ENCODE measurements at regions not wholly inside any gene's neighbourhood (a gene's known extent, or its start where the extent isn't known, plus 50 kb on each side); places are given as distances from the start of the nearest gene placed in this dataset.
A peak's percentile ranks its signal among the peaks of the same experiment; 100 is the strongest.

- no peaks in the 10 kb centered on the region for H3K36me3 ChIP-seq
- H3K4me3 ChIP-seq = no peak overlapping the region
- H3K27me3 ChIP-seq = no peaks in the 10 kb centered on the region
- peaks cover 7% of the 10 kb centered on the region for H3K4me1 ChIP-seq (ENCODE audit: low read depth)
- DNase-seq (ENCODE audit: low read depth in 1 of 2, low spot score in 1 of 2) = no peak
- H3K9me3 ChIP-seq (ENCODE audit: low read depth) = no peaks in the 10 kb centered on the region
- no peak overlapping the region for H3K27ac ChIP-seq
- no peak for TF ChIP-seq CTCF (IDR thresholded peaks at IDR 0.05; ENCODE audit: low read depth, low read length)
These were observed 359.1 kb upstream of the SEMA3A start for GRCh38 chr7:84553711-84554110.

GRCh38 chr7:84549409-84549808, 354.8 kb upstream of the SEMA3A start:
- no peaks in the 10 kb centered on the region for H3K27me3 ChIP-seq
- DNase-seq (ENCODE audit: low read depth in 1 of 2, low spot score in 1 of 2) = peak in 1 of 2 donors; percentile 3
- no peak for TF ChIP-seq CTCF (IDR thresholded peaks at IDR 0.05; ENCODE audit: low read depth, low read length)

GRCh38 chr7:84548366-84549365, 354.1 kb upstream of the SEMA3A start:
- H3K9me3 ChIP-seq (ENCODE audit: low read depth) = no peaks in the 10 kb centered on the region
- no peak overlapping the region for H3K4me3 ChIP-seq
- H3K4me1 ChIP-seq (ENCODE audit: low read depth) = peaks cover 10% of the 10 kb centered on the region
- H3K27me3 ChIP-seq = no peaks in the 10 kb centered on the region
- H3K27ac ChIP-seq = no peak overlapping the region
- no peaks in the 10 kb centered on the region for H3K36me3 ChIP-seq
- peak; percentile 25 to 48 for DNase-seq (ENCODE audit: low read depth in 1 of 2, low spot score in 1 of 2)
- TF ChIP-seq CTCF (IDR thresholded peaks at IDR 0.05; ENCODE audit: low read depth, low read length) = no peak

More at GRCh38 chr7:84549409-84549808, 354.8 kb upstream of the SEMA3A start:
- no peak overlapping the region for H3K27ac ChIP-seq
- no peak overlapping the region for H3K4me3 ChIP-seq
- peaks cover 10% of the 10 kb centered on the region for H3K4me1 ChIP-seq (ENCODE audit: low read depth)
- H3K36me3 ChIP-seq = no peaks in the 10 kb centered on the region
- no peaks in the 10 kb centered on the region for H3K9me3 ChIP-seq (ENCODE audit: low read depth)

GRCh38 chr7:84547331-84547730, 352.7 kb upstream of the SEMA3A start:
- Histone ChIP-seq H3K4me1 (ENCODE audit: low read depth) (peaks cover 10% of the 10 kb centered on the region), H3K27me3 (no peaks in the 10 kb centered on the region), H3K36me3 (no peaks in the 10 kb centered on the region), H3K9me3 (ENCODE audit: low read depth) (no peaks in the 10 kb centered on the region), H3K4me3 (no peak overlapping the region), H3K27ac (no peak overlapping the region)
- TF ChIP-seq CTCF (IDR thresholded peaks at IDR 0.05; ENCODE audit: low read depth, low read length) = no peak
- no peak for DNase-seq (ENCODE audit: low read depth in 1 of 2, low spot score in 1 of 2)

GRCh38 chr7:84546403-84546802, 351.8 kb upstream of the SEMA3A start:
- H3K27me3 ChIP-seq = no peaks in the 10 kb centered on the region
- H3K27ac ChIP-seq = no peak overlapping the region
- peaks cover 10% of the 10 kb centered on the region for H3K4me1 ChIP-seq (ENCODE audit: low read depth)
- no peaks in the 10 kb centered on the region for H3K36me3 ChIP-seq
- TF ChIP-seq CTCF (IDR thresholded peaks at IDR 0.05; ENCODE audit: low read depth, low read length) = no peak
- H3K9me3 ChIP-seq (ENCODE audit: low read depth) = no peaks in the 10 kb centered on the region
- DNase-seq (ENCODE audit: low read depth in 1 of 2, low spot score in 1 of 2) = no peak
- no peak overlapping the region for H3K4me3 ChIP-seq
